ENCODE measurements at regions not wholly inside any gene's neighbourhood (a gene's known extent, or its start where the extent isn't known, plus 50 kb on each side); places are given as distances from the start of the nearest gene placed in this dataset.

DNA sequence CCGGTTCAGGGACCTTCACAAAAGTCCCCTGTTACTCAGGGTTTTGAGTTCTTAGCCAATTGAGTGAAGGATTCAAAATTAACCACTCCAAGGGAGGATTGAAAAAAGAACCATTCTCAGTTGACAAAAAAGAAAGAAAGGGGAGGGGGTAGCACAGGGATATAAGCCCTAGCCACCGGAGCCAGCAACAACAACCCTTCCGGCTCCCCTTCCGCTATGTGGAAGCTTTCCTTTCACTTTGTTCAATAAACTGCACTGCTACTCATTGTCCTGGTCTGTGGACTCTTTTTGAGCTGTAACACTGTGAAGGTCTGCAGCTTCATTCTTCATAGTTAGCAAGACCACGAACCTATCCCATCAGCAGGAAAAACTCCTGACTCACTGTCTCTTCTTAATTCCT is 1488.1 kb upstream of the PRR20A start:
- TF ChIP-seq, protein P1, sequence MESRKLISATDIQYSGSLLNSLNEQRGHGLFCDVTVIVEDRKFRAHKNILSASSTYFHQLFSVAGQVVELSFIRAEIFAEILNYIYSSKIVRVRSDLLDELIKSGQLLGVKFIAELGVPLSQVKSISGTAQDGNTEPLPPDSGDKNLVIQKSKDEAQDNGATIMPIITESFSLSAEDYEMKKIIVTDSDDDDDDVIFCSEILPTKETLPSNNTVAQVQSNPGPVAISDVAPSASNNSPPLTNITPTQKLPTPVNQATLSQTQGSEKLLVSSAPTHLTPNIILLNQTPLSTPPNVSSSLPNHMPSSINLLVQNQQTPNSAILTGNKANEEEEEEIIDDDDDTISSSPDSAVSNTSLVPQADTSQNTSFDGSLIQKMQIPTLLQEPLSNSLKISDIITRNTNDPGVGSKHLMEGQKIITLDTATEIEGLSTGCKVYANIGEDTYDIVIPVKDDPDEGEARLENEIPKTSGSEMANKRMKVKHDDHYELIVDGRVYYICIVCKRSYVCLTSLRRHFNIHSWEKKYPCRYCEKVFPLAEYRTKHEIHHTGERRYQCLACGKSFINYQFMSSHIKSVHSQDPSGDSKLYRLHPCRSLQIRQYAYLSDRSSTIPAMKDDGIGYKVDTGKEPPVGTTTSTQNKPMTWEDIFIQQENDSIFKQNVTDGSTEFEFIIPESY (IDR thresholded peaks at IDR 0.05) = no peak
- TF ChIP-seq HNF4A (conservative IDR thresholded peaks at IDR 0.05) (no peak), CTCF (IDR thresholded peaks at IDR 0.05; ENCODE audit: low read depth, low read length, missing input control) (no peak)
- TF ChIP-seq, protein P2, sequence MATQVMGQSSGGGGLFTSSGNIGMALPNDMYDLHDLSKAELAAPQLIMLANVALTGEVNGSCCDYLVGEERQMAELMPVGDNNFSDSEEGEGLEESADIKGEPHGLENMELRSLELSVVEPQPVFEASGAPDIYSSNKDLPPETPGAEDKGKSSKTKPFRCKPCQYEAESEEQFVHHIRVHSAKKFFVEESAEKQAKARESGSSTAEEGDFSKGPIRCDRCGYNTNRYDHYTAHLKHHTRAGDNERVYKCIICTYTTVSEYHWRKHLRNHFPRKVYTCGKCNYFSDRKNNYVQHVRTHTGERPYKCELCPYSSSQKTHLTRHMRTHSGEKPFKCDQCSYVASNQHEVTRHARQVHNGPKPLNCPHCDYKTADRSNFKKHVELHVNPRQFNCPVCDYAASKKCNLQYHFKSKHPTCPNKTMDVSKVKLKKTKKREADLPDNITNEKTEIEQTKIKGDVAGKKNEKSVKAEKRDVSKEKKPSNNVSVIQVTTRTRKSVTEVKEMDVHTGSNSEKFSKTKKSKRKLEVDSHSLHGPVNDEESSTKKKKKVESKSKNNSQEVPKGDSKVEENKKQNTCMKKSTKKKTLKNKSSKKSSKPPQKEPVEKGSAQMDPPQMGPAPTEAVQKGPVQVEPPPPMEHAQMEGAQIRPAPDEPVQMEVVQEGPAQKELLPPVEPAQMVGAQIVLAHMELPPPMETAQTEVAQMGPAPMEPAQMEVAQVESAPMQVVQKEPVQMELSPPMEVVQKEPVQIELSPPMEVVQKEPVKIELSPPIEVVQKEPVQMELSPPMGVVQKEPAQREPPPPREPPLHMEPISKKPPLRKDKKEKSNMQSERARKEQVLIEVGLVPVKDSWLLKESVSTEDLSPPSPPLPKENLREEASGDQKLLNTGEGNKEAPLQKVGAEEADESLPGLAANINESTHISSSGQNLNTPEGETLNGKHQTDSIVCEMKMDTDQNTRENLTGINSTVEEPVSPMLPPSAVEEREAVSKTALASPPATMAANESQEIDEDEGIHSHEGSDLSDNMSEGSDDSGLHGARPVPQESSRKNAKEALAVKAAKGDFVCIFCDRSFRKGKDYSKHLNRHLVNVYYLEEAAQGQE (IDR thresholded peaks at IDR 0.05) = no peak
